K562 (cell line): ENCODE measurements at regions not wholly inside any gene's neighbourhood (a gene's known extent, or its start where the extent isn't known, plus 50 kb on each side); places are given as distances from the start of the nearest gene placed in this dataset.

ENCODE experiments used
- ATF7 ChIP-seq: fragments of 450-650 bp; IDR thresholded peaks from 2 replicates; pipeline ENCODE4 v1.7.1; 2014; ENCODE audit warnings: mild to moderate bottlenecking, moderate library complexity
- CBX3 ChIP-seq, 2 experiments: IDR thresholded peaks; 1 replicate in 1 of 2; 2 replicates in 1 of 2; pipeline ENCODE4 v1.6.1; 2012; ENCODE audit warnings: inconsistent platforms in 2 of 2, low read length in 2 of 2, borderline replicate concordance in 1 of 2, control low read depth in 1 of 2
- COPS2 ChIP-seq: fragments of 450-650 bp; conservative IDR thresholded peaks from 2 replicates; pipeline ENCODE4 v1.6.1; 2016; ENCODE audit warnings: mild to moderate bottlenecking, moderate library complexity
- ERF ChIP-seq: fragments of 450-650 bp; formaldehyde crosslinking; IDR thresholded peaks from 2 replicates; pipeline ENCODE4 v1.4.0; 2020; ENCODE audit warnings: mild to moderate bottlenecking, mixed read lengths
- ETV6 ChIP-seq, 3 experiments: fragments of 150-350 bp in 1 of 3; sonication (generic) in 1 of 3; formaldehyde crosslinking in 1 of 3; IDR thresholded peaks; 2 replicates each; pipeline versions ENCODE4 v1.6.1 to v1.8.0; 2014 to 2022; ENCODE audit warnings: borderline replicate concordance in 2 of 3, low read depth in 2 of 3, antibody characterized with exemption in 1 of 3, low read length in 1 of 3, mild to moderate bottlenecking in 1 of 3, missing genetic modification reagents in 1 of 3
- FOSL1 ChIP-seq: fragments of 200-800 bp; sonication (Bioruptor generic); conservative IDR thresholded peaks from 2 replicates; pipeline ENCODE4 v1.6.1; 2016; ENCODE audit warnings: missing genetic modification characterization, missing compliant biosample characterization
- KDM1A ChIP-seq, 2 experiments: fragments of 450-650 bp; IDR thresholded peaks; 2 replicates each; pipeline ENCODE4 v1.6.1; 2016; ENCODE audit warnings: mild to moderate bottlenecking in 2 of 2
- MAZ ChIP-seq, 2 experiments: fragments of 450-650 bp in 1 of 2; sonication (generic) in 1 of 2; formaldehyde crosslinking; IDR thresholded peaks in 1 of 2; conservative IDR thresholded peaks in 1 of 2; 2 replicates each; pipeline versions ENCODE4 v1.4.0 to v1.5.0; 2020; ENCODE audit warnings: mild to moderate bottlenecking in 1 of 2, missing genetic modification reagents in 1 of 2
- MEIS2 ChIP-seq: fragments of 450-650 bp; IDR thresholded peaks from 2 replicates; pipeline ENCODE4 v1.6.1; 2014; ENCODE audit warnings: mild to moderate bottlenecking; ENCODE audit not compliant: partially characterized antibody
- NR4A1 ChIP-seq, 2 experiments: fragments of 250-450 bp in 1 of 2; fragments of 450-650 bp in 1 of 2; sonication (Bioruptor Pico) in 1 of 2; IDR thresholded peaks; 2 replicates each; pipeline versions ENCODE4 v1.4.0 to v1.6.1; 2016 to 2020; ENCODE audit warnings: mild to moderate bottlenecking in 2 of 2, missing compliant biosample characterization in 1 of 2, missing genetic modification characterization in 1 of 2, moderate library complexity in 1 of 2
- PTTG1 ChIP-seq: fragments of 450-650 bp; IDR thresholded peaks from 2 replicates; pipeline ENCODE4 v1.6.1; 2016; ENCODE audit warnings: low read depth, mild to moderate bottlenecking, missing genetic modification characterization, missing compliant biosample characterization
- RB1 ChIP-seq: fragments of 450-650 bp; IDR thresholded peaks from 2 replicates; pipeline ENCODE4 v1.6.1; 2017; ENCODE audit warnings: low read depth, mild to moderate bottlenecking
- RBM22 ChIP-seq: fragments of 200-400 bp; formaldehyde crosslinking; IDR thresholded peaks from 2 replicates; pipeline ENCODE4 v1.6.1; 2018; ENCODE audit warnings: low read length, low read depth; ENCODE audit not compliant: poor library complexity, severe bottlenecking
- TAF9B ChIP-seq: fragments of 450-650 bp; IDR thresholded peaks from 2 replicates; pipeline ENCODE4 v1.6.1; 2018; ENCODE audit warnings: mild to moderate bottlenecking; ENCODE audit not compliant: partially characterized antibody
- TCF3 ChIP-seq: sonication (generic); formaldehyde crosslinking; IDR thresholded peaks from 2 replicates; pipeline ENCODE4 v1.4.0; 2020; ENCODE audit warnings: mild to moderate bottlenecking, missing genetic modification reagents
- TOE1 ChIP-seq, 2 experiments: fragments of 450-650 bp in 1 of 2; sonication (generic) in 1 of 2; formaldehyde crosslinking in 1 of 2; IDR thresholded peaks; 2 replicates each; pipeline versions ENCODE4 v1.7.1 to v1.8.0; 2016 to 2022; ENCODE audit warnings: borderline replicate concordance in 2 of 2, mild to moderate bottlenecking in 2 of 2, antibody characterized with exemption in 1 of 2, inconsistent platforms in 1 of 2, low read depth in 1 of 2, missing genetic modification reagents in 1 of 2, moderate library complexity in 1 of 2
- ZC3H4 ChIP-seq: sonication (generic); formaldehyde crosslinking; IDR thresholded peaks from 2 replicates; pipeline ENCODE4 v1.9.0; 2021; ENCODE audit warnings: missing genetic modification reagents, borderline replicate concordance
- ZNF253 ChIP-seq: fragments of 250-450 bp; sonication (Bioruptor Pico); conservative IDR thresholded peaks from 2 replicates; pipeline ENCODE4 v1.6.1; 2021; ENCODE audit warnings: mild to moderate bottlenecking
- ZNF583 ChIP-seq: fragments of 250-450 bp; sonication (Bioruptor Pico); IDR thresholded peaks from 2 replicates; pipeline ENCODE4 v1.4.0; 2020
- TF ChIP-seq, protein P1 (sequence below): sonication (generic); formaldehyde crosslinking; IDR thresholded peaks from 2 replicates; pipeline ENCODE4 v1.8.0; 2022; ENCODE audit warnings: missing genetic modification reagents, mild to moderate bottlenecking, borderline replicate concordance
- TF ChIP-seq, protein P2 (sequence below): fragments of 250-450 bp; sonication (Bioruptor Pico); IDR thresholded peaks from 2 replicates; pipeline ENCODE4 v1.8.0; 2022; ENCODE audit warnings: inconsistent platforms, mild to moderate bottlenecking, moderate library complexity, borderline replicate concordance
- TF ChIP-seq, protein P3 (sequence below): fragments of 450-650 bp; formaldehyde crosslinking; IDR thresholded peaks from 2 replicates; pipeline ENCODE4 v1.4.0; 2022; ENCODE audit warnings: mild to moderate bottlenecking, moderate library complexity
- TF ChIP-seq, protein P4 (sequence below): fragments of 450-650 bp; IDR thresholded peaks from 2 replicates; pipeline ENCODE4 v1.6.1; 2016; ENCODE audit warnings: missing biosample characterization, missing genetic modification characterization

DNA sequence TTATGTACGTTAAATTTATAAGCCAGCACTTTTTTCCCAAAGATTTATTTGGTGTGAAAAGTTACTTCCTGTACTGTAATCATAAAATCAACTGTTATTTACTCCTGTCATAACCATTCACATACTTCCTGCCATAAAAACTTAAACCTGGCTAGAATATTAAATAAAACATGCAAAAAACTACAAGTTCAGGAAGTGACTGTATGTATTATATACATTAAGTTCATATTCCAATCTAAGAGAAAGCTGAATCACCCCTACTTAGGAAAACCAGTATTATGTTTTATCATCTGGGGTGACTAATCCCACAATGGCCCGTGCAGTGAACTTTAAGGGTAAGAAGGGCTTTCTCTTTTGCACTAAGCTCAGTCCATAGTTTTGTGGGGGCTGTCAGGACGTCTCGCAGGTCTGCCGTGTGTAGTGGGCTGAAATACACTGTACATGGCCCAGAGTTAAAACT is 183.7 kb upstream of the KLF14 start (continued):
- TF ChIP-seq TCF3 (CRISPR knock-in tag) (no peak), ZNF253 (CRISPR knock-in tag) (no peak), NR4A1 (CRISPR knock-in tag; IDR thresholded peaks at IDR 0.05) (no peak), NR4A1 (tag; IDR thresholded peaks at IDR 0.05) (no peak), KDM1A (IDR thresholded peaks at IDR 0.05) (no peak), ETV6 (IDR thresholded peaks at IDR 0.05; ENCODE audit: borderline replicate concordance in 1 of 2, low read depth in 2 of 2, low read length in 1 of 2) (no peak), ETV6 (CRISPR knock-in tag; IDR thresholded peaks at IDR 0.05; ENCODE audit: borderline replicate concordance) (no peak), MEIS2 (peak; percentile 54), ERF (CRISPR knock-in tag) (no peak), FOSL1 (peak; percentile 92), TAF9B (no peak), ZNF583 (CRISPR knock-in tag) (no peak), ATF7 (no peak), PTTG1 (tag) (no peak), CBX3 (IDR thresholded peaks at IDR 0.05; ENCODE audit: borderline replicate concordance in 1 of 2, low read length in 2 of 2) (no peak), ZC3H4 (CRISPR knock-in tag) (no peak), MAZ (CRISPR knock-in tag; conservative IDR thresholded peaks at IDR 0.05 in 1 of 2, IDR thresholded peaks at IDR 0.05 in 1 of 2) (no peak; a peak in 1 of 4 replicates), COPS2 (no peak), TOE1 (IDR thresholded peaks at IDR 0.05; ENCODE audit: borderline replicate concordance) (no peak), TOE1 (CRISPR knock-in tag; IDR thresholded peaks at IDR 0.05; ENCODE audit: borderline replicate concordance, low read depth) (no peak), RBM22 (no peak), RB1 (no peak)
- TF ChIP-seq, protein P1, sequence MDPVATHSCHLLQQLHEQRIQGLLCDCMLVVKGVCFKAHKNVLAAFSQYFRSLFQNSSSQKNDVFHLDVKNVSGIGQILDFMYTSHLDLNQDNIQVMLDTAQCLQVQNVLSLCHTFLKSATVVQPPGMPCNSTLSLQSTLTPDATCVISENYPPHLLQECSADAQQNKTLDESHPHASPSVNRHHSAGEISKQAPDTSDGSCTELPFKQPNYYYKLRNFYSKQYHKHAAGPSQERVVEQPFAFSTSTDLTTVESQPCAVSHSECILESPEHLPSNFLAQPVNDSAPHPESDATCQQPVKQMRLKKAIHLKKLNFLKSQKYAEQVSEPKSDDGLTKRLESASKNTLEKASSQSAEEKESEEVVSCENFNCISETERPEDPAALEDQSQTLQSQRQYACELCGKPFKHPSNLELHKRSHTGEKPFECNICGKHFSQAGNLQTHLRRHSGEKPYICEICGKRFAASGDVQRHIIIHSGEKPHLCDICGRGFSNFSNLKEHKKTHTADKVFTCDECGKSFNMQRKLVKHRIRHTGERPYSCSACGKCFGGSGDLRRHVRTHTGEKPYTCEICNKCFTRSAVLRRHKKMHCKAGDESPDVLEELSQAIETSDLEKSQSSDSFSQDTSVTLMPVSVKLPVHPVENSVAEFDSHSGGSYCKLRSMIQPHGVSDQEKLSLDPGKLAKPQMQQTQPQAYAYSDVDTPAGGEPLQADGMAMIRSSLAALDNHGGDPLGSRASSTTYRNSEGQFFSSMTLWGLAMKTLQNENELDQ (CRISPR knock-in tag), result no peak
- TF ChIP-seq, protein P2, sequence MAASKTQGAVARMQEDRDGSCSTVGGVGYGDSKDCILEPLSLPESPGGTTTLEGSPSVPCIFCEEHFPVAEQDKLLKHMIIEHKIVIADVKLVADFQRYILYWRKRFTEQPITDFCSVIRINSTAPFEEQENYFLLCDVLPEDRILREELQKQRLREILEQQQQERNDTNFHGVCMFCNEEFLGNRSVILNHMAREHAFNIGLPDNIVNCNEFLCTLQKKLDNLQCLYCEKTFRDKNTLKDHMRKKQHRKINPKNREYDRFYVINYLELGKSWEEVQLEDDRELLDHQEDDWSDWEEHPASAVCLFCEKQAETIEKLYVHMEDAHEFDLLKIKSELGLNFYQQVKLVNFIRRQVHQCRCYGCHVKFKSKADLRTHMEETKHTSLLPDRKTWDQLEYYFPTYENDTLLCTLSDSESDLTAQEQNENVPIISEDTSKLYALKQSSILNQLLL (CRISPR knock-in tag), result no peak
- TF ChIP-seq, protein P3, sequence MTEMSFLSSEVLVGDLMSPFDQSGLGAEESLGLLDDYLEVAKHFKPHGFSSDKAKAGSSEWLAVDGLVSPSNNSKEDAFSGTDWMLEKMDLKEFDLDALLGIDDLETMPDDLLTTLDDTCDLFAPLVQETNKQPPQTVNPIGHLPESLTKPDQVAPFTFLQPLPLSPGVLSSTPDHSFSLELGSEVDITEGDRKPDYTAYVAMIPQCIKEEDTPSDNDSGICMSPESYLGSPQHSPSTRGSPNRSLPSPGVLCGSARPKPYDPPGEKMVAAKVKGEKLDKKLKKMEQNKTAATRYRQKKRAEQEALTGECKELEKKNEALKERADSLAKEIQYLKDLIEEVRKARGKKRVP (CRISPR knock-in tag), result no peak
- TF ChIP-seq, protein P4, sequence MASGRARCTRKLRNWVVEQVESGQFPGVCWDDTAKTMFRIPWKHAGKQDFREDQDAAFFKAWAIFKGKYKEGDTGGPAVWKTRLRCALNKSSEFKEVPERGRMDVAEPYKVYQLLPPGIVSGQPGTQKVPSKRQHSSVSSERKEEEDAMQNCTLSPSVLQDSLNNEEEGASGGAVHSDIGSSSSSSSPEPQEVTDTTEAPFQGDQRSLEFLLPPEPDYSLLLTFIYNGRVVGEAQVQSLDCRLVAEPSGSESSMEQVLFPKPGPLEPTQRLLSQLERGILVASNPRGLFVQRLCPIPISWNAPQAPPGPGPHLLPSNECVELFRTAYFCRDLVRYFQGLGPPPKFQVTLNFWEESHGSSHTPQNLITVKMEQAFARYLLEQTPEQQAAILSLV (tag), result no peak
